ENCODE measurements at regions not wholly inside any gene's neighbourhood (a gene's known extent, or its start where the extent isn't known, plus 50 kb on each side); places are given as distances from the start of the nearest gene placed in this dataset.

GRCh38 chr5:175045820-175046219 lies 321.4 kb downstream of the MSX2 start:
- no peak for TF ChIP-seq CTCF (IDR thresholded peaks at IDR 0.05; ENCODE audit: low read depth, low read length, missing control alignments)

GRCh38 chr5:175037820-175038219 lies 313.4 kb downstream of the MSX2 start:
- no peak overlapping the region for H3K4me3 ChIP-seq (ENCODE audit: low read depth, low read length)
- DNase-seq (ENCODE audit: low read depth): no peak
- in situ Hi-C loops (cut with HindIII; ENCODE audit: low sequenced_read_pairs): no loop called here
- TF ChIP-seq CTCF (IDR thresholded peaks at IDR 0.05; ENCODE audit: low read depth, low read length, missing control alignments): no peak

More at GRCh38 chr5:175045820-175046219, 321.4 kb downstream of the MSX2 start:
- H3K4me3 ChIP-seq (ENCODE audit: low read depth, low read length): no peak overlapping the region
- DNase-seq (ENCODE audit: low read depth): no peak
- in situ Hi-C loops (cut with HindIII; ENCODE audit: low sequenced_read_pairs): no loop called here

GRCh38 chr5:175035882-175036533 lies 311.6 kb downstream of the MSX2 start:
- no peak overlapping the region for H3K4me3 ChIP-seq (ENCODE audit: low read depth, low read length)
- DNase-seq (ENCODE audit: low read depth): no peak
- no peak for TF ChIP-seq CTCF (IDR thresholded peaks at IDR 0.05; ENCODE audit: low read depth, low read length, missing control alignments)
- in situ Hi-C loops (cut with HindIII; ENCODE audit: low sequenced_read_pairs): no loop called here

- in situ Hi-C loops (cut with HindIII; ENCODE audit: low sequenced_read_pairs): no loop called here
- TF ChIP-seq CTCF (IDR thresholded peaks at IDR 0.05; ENCODE audit: low read depth, low read length, missing control alignments): no peak
- no peak for DNase-seq (ENCODE audit: low read depth)
- no peak overlapping the region for H3K4me3 ChIP-seq (ENCODE audit: low read depth, low read length)
Measured at GRCh38 chr5:175034924-175035323, 310.5 kb downstream of the MSX2 start.

- no peak for TF ChIP-seq CTCF (IDR thresholded peaks at IDR 0.05; ENCODE audit: low read depth, low read length, missing control alignments)
- no peak for DNase-seq (ENCODE audit: low read depth)
- H3K4me3 ChIP-seq (ENCODE audit: low read depth, low read length): no peak overlapping the region
- in situ Hi-C loops (cut with HindIII; ENCODE audit: low sequenced_read_pairs): no loop called here
Measured at GRCh38 chr5:175032741-175033151, 308.4 kb downstream of the MSX2 start.

GRCh38 chr5:175032013-175032412 lies 307.6 kb downstream of the MSX2 start:
- TF ChIP-seq CTCF (IDR thresholded peaks at IDR 0.05; ENCODE audit: low read depth, low read length, missing control alignments): no peak
- in situ Hi-C loops (cut with HindIII; ENCODE audit: low sequenced_read_pairs): no loop called here
- H3K4me3 ChIP-seq (ENCODE audit: low read depth, low read length): no peak overlapping the region
- DNase-seq (ENCODE audit: low read depth): no peak
